Neuronal stem cell (in vitro differentiated cells): ENCODE measurements at regions not wholly inside any gene's neighbourhood (a gene's known extent, or its start where the extent isn't known, plus 50 kb on each side); places are given as distances from the start of the nearest gene placed in this dataset.

Experiments
- DNase-seq: peaks from one replicate; pipeline ENCODE4 v3.0.0-alpha.2; 2013; ENCODE audit warnings: low spot score
- H2AFZ ChIP-seq: one replicate; pipeline ENCODE4 v1.6.1; 2013; ENCODE audit warnings: mild to moderate bottlenecking, low read length, inconsistent platforms
- H2AK5ac ChIP-seq: 2 replicates; pipeline ENCODE4 v1.6.1; 2013; ENCODE audit warnings: low read depth, mild to moderate bottlenecking, inconsistent platforms, low read length, moderate library complexity, mixed read lengths
- H2BK120ac ChIP-seq: 2 replicates; pipeline ENCODE4 v1.6.1; 2013; ENCODE audit warnings: low read depth, mild to moderate bottlenecking, inconsistent platforms, low read length, moderate library complexity, mixed read lengths
- H2BK12ac ChIP-seq: one replicate; pipeline ENCODE4 v1.6.1; 2013; ENCODE audit warnings: low read length, inconsistent platforms
- H2BK15ac ChIP-seq: 2 replicates; pipeline ENCODE4 v1.6.1; 2013; ENCODE audit warnings: mild to moderate bottlenecking, low read length, inconsistent platforms, mixed read lengths
- H2BK5ac ChIP-seq: one replicate; pipeline ENCODE4 v1.6.1; 2013; ENCODE audit warnings: inconsistent platforms, mild to moderate bottlenecking, low read length, moderate library complexity
- H3K14ac ChIP-seq: one replicate; pipeline ENCODE4 v1.6.1; 2013; ENCODE audit warnings: low read length, inconsistent platforms
- H3K18ac ChIP-seq: 2 replicates; pipeline ENCODE4 v1.6.1; 2013; ENCODE audit warnings: low read length, inconsistent platforms
- H3K23ac ChIP-seq: 2 replicates; pipeline ENCODE4 v1.6.1; 2013; ENCODE audit warnings: low read depth, mild to moderate bottlenecking, mixed read lengths, low read length, inconsistent platforms; ENCODE audit not compliant: poor library complexity
- H3K27ac ChIP-seq: replicated peaks from 3 replicates; pipeline ENCODE4 v1.5.1; 2013; ENCODE audit warnings: low read length, inconsistent platforms
- H3K27me3 ChIP-seq, 3 experiments: 2 replicates each; pipeline ENCODE4 v1.6.1; 2013; ENCODE audit warnings: low read length in 3 of 3, mild to moderate bottlenecking in 2 of 3, inconsistent platforms in 1 of 3, low read depth in 1 of 3, mixed read lengths in 1 of 3, moderate library complexity in 1 of 3; ENCODE audit not compliant: control insufficient read depth in 3 of 3, insufficient read depth in 3 of 3
- H3K36me3 ChIP-seq, 2 donors: replicated peaks in 1 of 2; 2 replicates each; pipeline ENCODE4 v1.6.1; 2013; ENCODE audit warnings: low read length in 2 of 2; ENCODE audit not compliant: control insufficient read depth in 2 of 2, insufficient read depth in 2 of 2
- H3K4ac ChIP-seq: 2 replicates; pipeline ENCODE4 v1.6.1; 2013; ENCODE audit warnings: inconsistent platforms, mild to moderate bottlenecking, low read length, moderate library complexity
- H3K4me1 ChIP-seq, 2 donors: 1 replicate in 1 of 2; 2 replicates in 1 of 2; pipeline ENCODE4 v1.6.1; 2013; ENCODE audit warnings: low read length in 2 of 2, low read depth in 1 of 2; ENCODE audit not compliant: control insufficient read depth in 2 of 2, insufficient read depth in 1 of 2
- H3K4me2 ChIP-seq: one replicate; pipeline ENCODE4 v1.6.1; 2013; ENCODE audit warnings: mild to moderate bottlenecking, low read length, inconsistent platforms; ENCODE audit not compliant: insufficient read depth, poor library complexity, severe bottlenecking
- H3K4me3 ChIP-seq, 2 donors: 2 replicates each; pipeline ENCODE4 v1.5.1; 2013; ENCODE audit warnings: low read length in 2 of 2, mild to moderate bottlenecking in 2 of 2, inconsistent platforms in 1 of 2, moderate library complexity in 1 of 2
- H3K79me1 ChIP-seq: one replicate; pipeline ENCODE4 v1.6.1; 2013; ENCODE audit warnings: low read depth, mild to moderate bottlenecking, inconsistent platforms, low read length, moderate library complexity
- H3K9ac ChIP-seq: one replicate; pipeline ENCODE4 v1.6.1; 2013; ENCODE audit warnings: mild to moderate bottlenecking, low read depth, low read length, inconsistent platforms; ENCODE audit not compliant: poor library complexity
- H3K9me3 ChIP-seq, 2 donors: replicated peaks in 1 of 2; 2 replicates each; pipeline versions ENCODE3 to v1.6.1; 2013; ENCODE audit warnings: low read length in 2 of 2, mild to moderate bottlenecking in 2 of 2, inconsistent platforms in 1 of 2, low read depth in 1 of 2, mixed read lengths in 1 of 2, moderate library complexity in 1 of 2; ENCODE audit not compliant: control insufficient read depth in 2 of 2, insufficient read depth in 1 of 2
- H4K8ac ChIP-seq: one replicate; pipeline ENCODE4 v1.6.1; 2013; ENCODE audit warnings: low read depth, mild to moderate bottlenecking, inconsistent platforms, low read length, moderate library complexity
- H4K91ac ChIP-seq: one replicate; pipeline ENCODE4 v1.6.1; 2013; ENCODE audit warnings: low read length, low read depth, mild to moderate bottlenecking, inconsistent platforms; ENCODE audit not compliant: poor library complexity
- WGBS, 2 donors: extraction: QIAGEN DNeasy Blood & Tissue Kit; methylation state at CpG; one replicate each; pipeline ENCODE4 v1.1.7; 2013; ENCODE audit warnings: missing lambda C conversion rate in 2 of 2, mixed read lengths in 1 of 2; ENCODE audit not compliant: insufficient read length in 2 of 2, insufficient replicate concordance in 1 of 2; ENCODE audit errors: extremely low coverage in 2 of 2; 5-methylcytosine and 5-hydroxymethylcytosine counted together

DNA sequence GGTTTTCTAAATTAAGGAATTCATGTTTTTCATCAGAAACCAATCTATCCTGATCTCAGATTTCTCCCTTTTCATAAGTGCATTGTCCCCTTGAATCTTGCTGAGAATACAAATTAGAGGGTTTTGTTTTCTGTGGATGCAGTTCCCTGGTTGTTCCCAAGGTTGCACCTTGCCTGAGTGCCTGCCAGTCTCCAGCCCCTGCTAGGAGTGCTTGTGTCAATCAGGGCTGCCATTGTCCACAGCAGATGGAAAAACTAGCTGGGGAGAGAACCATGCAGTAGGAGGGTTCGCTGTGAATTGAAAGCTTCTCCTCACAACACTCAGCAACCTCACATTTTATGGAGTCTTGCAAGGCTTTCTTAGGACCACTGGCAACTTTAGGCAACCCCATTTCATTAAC lies 210.8 kb upstream of the CTNNB1 start:
- Histone ChIP-seq H3K4me1 (no peaks in the 10 kb centered on the region), H3K9me3 (no peaks in the 10 kb centered on the region), H2BK120ac (no peak overlapping the region), H2BK5ac (no peak overlapping the region), H3K4ac (no peak overlapping the region), H3K14ac (no peak overlapping the region), H3K27me3 (no peaks in the 10 kb centered on the region), H3K18ac (no peak overlapping the region), H3K27ac (no peak overlapping the region), H2AK5ac (no peak overlapping the region), H3K36me3 (no peaks in the 10 kb centered on the region), H2BK15ac (no peak overlapping the region), H3K79me1 (no peaks in the 10 kb centered on the region), H2BK12ac (no peak overlapping the region), H4K8ac (no peak overlapping the region), H3K23ac (no peak overlapping the region), H3K9ac (no peak overlapping the region), H2AFZ (no peak overlapping the region), H3K4me2 (no peak overlapping the region), H3K4me3 (no peak overlapping the region), H4K91ac (no peak overlapping the region)
- WGBS, 2 donors: no CpG with 5 or more reads among the region's 1 CpG
- no peak for DNase-seq

DNA sequence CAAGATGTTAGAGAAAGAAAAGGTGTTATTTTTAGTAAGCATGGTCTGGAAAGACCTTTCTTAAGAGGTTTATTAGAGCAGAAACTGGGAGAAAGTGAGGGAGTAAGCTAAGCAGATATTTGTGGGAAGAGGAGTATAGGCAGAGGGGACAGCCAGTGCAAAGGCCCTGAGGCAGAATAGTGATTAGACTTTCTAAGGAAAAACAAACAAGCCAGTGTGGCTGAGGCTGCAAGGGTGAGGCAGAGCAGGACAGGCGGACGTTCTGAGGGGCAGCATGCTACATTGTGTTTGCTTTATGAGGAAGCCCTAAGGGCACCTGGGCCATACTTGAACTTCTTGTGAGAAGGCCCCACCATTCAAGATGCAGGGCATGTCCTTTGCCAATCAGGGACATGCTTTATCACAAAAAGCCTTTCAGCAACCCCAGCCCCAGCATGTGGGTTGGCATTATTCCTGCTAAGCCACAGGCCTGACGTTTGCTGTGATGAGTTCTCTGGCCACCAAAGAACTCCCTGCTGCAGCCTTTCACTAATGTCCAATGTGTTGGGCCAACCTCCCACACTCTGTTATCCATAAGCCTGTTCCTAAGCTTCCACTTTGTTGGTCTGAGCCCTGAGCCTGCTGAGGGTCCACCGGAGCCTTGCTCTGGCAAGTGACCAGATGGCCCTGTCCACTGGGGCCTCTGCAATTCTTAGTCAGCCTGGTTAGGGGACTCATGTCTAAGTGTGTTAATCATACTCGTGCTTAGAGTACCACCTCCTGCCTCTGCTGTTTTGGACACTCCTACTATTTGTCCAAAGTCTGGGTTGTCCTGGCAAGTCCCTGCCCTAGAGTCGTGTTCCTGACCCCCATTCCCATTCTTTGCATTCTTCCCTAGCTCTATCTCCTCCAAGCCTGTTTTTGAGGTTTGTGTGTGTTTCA lies 209.9 kb upstream of the CTNNB1 start:
- Histone ChIP-seq H4K8ac (no peak overlapping the region), H2BK15ac (no peak overlapping the region), H3K27me3 (no peaks in the 10 kb centered on the region)

DNA sequence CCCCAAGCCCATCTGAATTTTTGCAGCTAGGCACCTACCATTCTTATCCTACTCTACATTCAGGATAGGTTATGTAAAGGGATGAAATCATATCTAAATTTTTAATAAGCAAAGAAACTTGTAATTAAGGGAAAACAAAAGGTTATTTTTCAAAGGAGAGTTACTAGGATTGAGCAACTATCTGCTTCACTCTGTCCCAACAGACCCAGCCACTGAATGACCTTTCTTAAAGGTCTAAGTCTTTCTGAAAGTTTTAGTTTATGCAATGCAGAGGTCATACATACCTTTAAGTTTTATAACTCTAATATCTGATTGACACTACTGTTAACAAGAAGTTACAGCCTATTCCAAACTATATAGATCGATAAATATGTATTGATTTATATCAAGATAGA lies 209.2 kb upstream of the CTNNB1 start:
- H3K4me3 ChIP-seq: no peak overlapping the region
- H3K79me1 ChIP-seq: no peaks in the 10 kb centered on the region
- no peaks in the 10 kb centered on the region for H3K27me3 ChIP-seq
- no peak overlapping the region for H3K4me2 ChIP-seq
- H3K9me3 ChIP-seq: no peaks in the 10 kb centered on the region
- no peak overlapping the region for H3K27ac ChIP-seq
- no peak overlapping the region for H3K23ac ChIP-seq
- H3K9ac ChIP-seq: no peak overlapping the region
- no peak overlapping the region for H2BK5ac ChIP-seq
- no peak overlapping the region for H4K91ac ChIP-seq
- H3K4me1 ChIP-seq: no peaks in the 10 kb centered on the region
- H2AK5ac ChIP-seq: no peak overlapping the region
- no peak overlapping the region for H3K18ac ChIP-seq
- H3K4ac ChIP-seq: no peak overlapping the region
- H4K8ac ChIP-seq: no peak overlapping the region
- no peak overlapping the region for H2BK15ac ChIP-seq
- no CpG with 5 or more reads among the region's 1 CpG for WGBS, 2 donors
- no peak overlapping the region for H2BK12ac ChIP-seq
- H3K14ac ChIP-seq: no peak overlapping the region
- no peak overlapping the region for H2BK120ac ChIP-seq
- no peaks in the 10 kb centered on the region for H3K36me3 ChIP-seq
- no peak overlapping the region for H2AFZ ChIP-seq
- DNase-seq: no peak

More for the DNA sequence above, 209.9 kb upstream of the CTNNB1 start:
- H3K36me3 ChIP-seq: no peaks in the 10 kb centered on the region
- no peak overlapping the region for H3K9ac ChIP-seq
- H3K27ac ChIP-seq: no peak overlapping the region
- H3K4me2 ChIP-seq: no peak overlapping the region
- no peak overlapping the region for H4K91ac ChIP-seq
- H2AK5ac ChIP-seq: no peak overlapping the region
- DNase-seq: no peak
- H2BK5ac ChIP-seq: no peak overlapping the region
- no peaks in the 10 kb centered on the region for H3K9me3 ChIP-seq
- peak overlapping the region; percentile 9 for H3K18ac ChIP-seq
- H2BK120ac ChIP-seq: no peak overlapping the region
- H3K4ac ChIP-seq: no peak overlapping the region
- H3K14ac ChIP-seq: no peak overlapping the region
- no peak overlapping the region for H2BK12ac ChIP-seq
- H3K79me1 ChIP-seq: no peaks in the 10 kb centered on the region
- no peak overlapping the region for H3K4me3 ChIP-seq
- no CpG with 5 or more reads among the region's 6 CpGs for WGBS, 2 donors
- no peaks in the 10 kb centered on the region for H3K4me1 ChIP-seq
- H2AFZ ChIP-seq: no peak overlapping the region
- no peak overlapping the region for H3K23ac ChIP-seq

DNA sequence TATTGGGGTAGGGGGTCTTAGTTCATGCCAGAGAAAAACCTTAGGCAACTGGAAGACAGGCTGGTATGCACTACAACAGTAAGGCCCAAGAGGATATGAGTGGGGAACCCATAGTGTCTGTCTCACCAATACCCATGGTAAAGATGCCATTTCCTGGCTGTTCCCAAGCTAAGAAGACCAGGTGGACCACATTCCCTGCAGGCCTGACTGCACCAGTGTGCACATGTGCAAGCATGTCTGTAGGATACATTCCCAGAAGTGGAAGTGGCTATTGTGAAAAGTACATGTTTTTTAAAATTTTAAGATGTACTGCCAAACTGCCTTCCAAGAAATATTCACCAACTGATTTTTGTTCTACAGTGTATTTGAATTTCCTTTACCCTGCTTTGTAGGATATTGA lies 207.3 kb upstream of the CTNNB1 start:
- no peak overlapping the region for H2BK15ac ChIP-seq

More for the DNA sequence above, 207.3 kb upstream of the CTNNB1 start:
- H3K14ac ChIP-seq: no peak overlapping the region
- H3K4ac ChIP-seq: no peak overlapping the region
- H3K79me1 ChIP-seq: no peaks in the 10 kb centered on the region
- no peak overlapping the region for H2AFZ ChIP-seq
- no peak overlapping the region for H3K4me2 ChIP-seq
- H3K27me3 ChIP-seq: no peaks in the 10 kb centered on the region
- H2AK5ac ChIP-seq: no peak overlapping the region
- no peaks in the 10 kb centered on the region for H3K36me3 ChIP-seq
- no peak overlapping the region for H3K27ac ChIP-seq
- no peak overlapping the region for H4K91ac ChIP-seq
- no peak for DNase-seq
- H3K9ac ChIP-seq: no peak overlapping the region
- H2BK5ac ChIP-seq: no peak overlapping the region
- H2BK12ac ChIP-seq: no peak overlapping the region
- H3K4me1 ChIP-seq: peaks cover 3 to 10% of the 10 kb centered on the region in 2 donors
- H2BK120ac ChIP-seq: no peak overlapping the region
- no peaks in the 10 kb centered on the region for H3K9me3 ChIP-seq
- H4K8ac ChIP-seq: no peak overlapping the region
- no peak overlapping the region for H3K18ac ChIP-seq
- no peak overlapping the region for H3K4me3 ChIP-seq
- H3K23ac ChIP-seq: no peak overlapping the region
